Peyer's patch (tissue), 4 donors: ENCODE measurements at regions not wholly inside any gene's neighbourhood (a gene's known extent, or its start where the extent isn't known, plus 50 kb on each side); places are given as distances from the start of the nearest gene placed in this dataset.
"Not testable (repeated sequence)": the region's sequence is repeated elsewhere in the genome, so short reads cannot be mapped to it uniquely, and the experiment has no call there.

Experiments
- DNase-seq, 3 donors: peaks; one replicate each; pipeline ENCODE4 v3.0.0-alpha.2; 2017 to 2019
- H3K27ac ChIP-seq, 4 donors: fragments of 200-600 bp; sonication (generic); one replicate each; pipeline ENCODE4 v1.5.1; 2016 to 2019
- H3K27me3 ChIP-seq, 2 donors: fragments of 200-600 bp; sonication (generic); one replicate each; pipeline ENCODE4 v1.5.1; 2019
- H3K36me3 ChIP-seq, 3 donors: fragments of 200-600 bp; sonication (generic); one replicate each; pipeline ENCODE4 v1.5.1; 2016 to 2019
- H3K4me1 ChIP-seq, 4 donors: fragments of 200-600 bp; sonication (generic); one replicate each; pipeline ENCODE4 v1.5.1; 2016 to 2019
- H3K4me3 ChIP-seq, 4 donors: fragments of 200-600 bp; sonication (generic); 1 replicate in 3 of 4; 2 replicates in 1 of 4; pipeline ENCODE4 v1.5.1; 2016 to 2019; ENCODE audit warnings: mild to moderate bottlenecking in 1 of 4
- H3K9me3 ChIP-seq, 4 donors: fragments of 200-600 bp; sonication (generic); one replicate each; pipeline ENCODE4 v1.5.1; 2016 to 2019; ENCODE audit warnings: mild to moderate bottlenecking in 1 of 4

DNA sequence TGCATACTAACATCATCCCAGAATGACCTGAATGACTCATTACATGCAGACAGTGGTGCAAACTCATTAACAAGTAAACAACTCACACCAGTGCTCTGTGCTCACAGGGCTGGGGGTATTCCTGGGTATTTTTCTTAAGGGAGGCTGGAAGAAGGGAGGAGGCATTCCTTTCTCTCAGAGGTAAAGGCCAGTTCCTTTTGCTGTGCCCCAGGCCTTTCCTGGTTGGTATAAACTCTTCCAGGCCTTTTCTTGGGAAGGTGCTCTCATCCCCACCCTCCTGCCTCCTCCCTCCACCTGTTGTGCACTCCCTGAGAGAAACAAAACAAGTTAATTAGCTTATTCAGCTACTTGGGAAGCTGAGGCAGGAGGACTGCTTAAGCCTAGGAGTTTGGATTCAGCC, 4779.2 kb upstream of the OR11H1 start:
- not testable (repeated sequence) for H3K27me3 ChIP-seq, DNase-seq, H3K9me3 ChIP-seq, H3K4me3 ChIP-seq, H3K36me3 ChIP-seq, H3K27ac ChIP-seq, H3K4me1 ChIP-seq

DNA sequence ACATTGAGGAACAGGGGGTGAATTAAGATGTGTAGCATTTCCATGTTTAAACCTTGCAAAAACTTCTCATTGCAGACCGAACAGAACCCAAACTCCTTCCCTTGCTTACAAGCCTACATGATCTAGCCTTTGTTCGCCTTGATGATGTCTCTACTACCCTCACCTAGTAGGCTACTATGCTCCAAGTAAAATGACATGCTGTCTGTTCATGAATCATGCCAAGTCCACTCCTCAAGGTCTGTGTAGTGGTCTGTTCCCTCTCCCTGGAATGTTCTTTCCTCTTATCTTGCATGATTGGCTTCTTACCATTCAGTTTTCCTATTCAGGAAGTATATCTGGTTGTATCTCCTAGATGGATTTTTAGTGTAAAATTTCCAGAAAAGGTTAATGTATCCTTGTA, 4778.6 kb upstream of the OR11H1 start:
- H3K27me3 ChIP-seq, DNase-seq, H3K4me3 ChIP-seq, H3K27ac ChIP-seq, H3K9me3 ChIP-seq, H3K36me3 ChIP-seq, H3K4me1 ChIP-seq: not testable (repeated sequence)

GRCh38 chr22:10753566-10753965, 4774.4 kb upstream of the OR11H1 start:
- peaks cover 0 to 12% (median 0%) of the 10 kb centered on the region in 4 donors for H3K9me3 ChIP-seq
- not testable (repeated sequence) for H3K36me3 ChIP-seq, H3K4me3 ChIP-seq, DNase-seq, H3K27me3 ChIP-seq, H3K27ac ChIP-seq, H3K4me1 ChIP-seq

- not testable (repeated sequence) for H3K9me3 ChIP-seq, H3K4me1 ChIP-seq, H3K36me3 ChIP-seq, H3K27ac ChIP-seq, H3K4me3 ChIP-seq, DNase-seq, H3K27me3 ChIP-seq
Observed at GRCh38 chr22:10755350-10755749, 4772.6 kb upstream of the OR11H1 start.

- not testable (repeated sequence) for DNase-seq, H3K27ac ChIP-seq, H3K9me3 ChIP-seq, H3K27me3 ChIP-seq, H3K4me1 ChIP-seq, H3K4me3 ChIP-seq, H3K36me3 ChIP-seq
Observed at GRCh38 chr22:10760418-10760817, 4767.6 kb upstream of the OR11H1 start.

DNA sequence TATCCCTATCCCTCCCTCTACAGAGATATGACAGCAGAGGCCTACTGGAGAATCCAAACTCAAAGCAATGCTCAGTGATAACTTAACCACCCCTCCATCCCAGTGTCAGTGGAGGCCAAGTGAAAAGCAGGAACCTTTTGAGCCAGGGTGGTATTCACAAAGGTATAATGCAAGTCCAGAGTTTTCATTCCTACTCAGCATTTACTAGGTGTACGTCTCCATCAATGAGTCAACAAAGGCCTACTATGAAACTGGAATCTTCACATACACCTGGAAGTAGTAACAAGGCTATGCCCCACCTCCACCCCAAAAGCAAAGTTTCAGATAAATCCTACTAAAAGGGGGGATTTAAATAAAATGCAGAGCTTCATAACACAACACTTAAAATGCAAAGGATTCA, 4761.7 kb upstream of the OR11H1 start:
- H3K27ac ChIP-seq, H3K4me3 ChIP-seq, H3K27me3 ChIP-seq, H3K4me1 ChIP-seq, H3K9me3 ChIP-seq, H3K36me3 ChIP-seq, DNase-seq: not testable (repeated sequence)

DNA sequence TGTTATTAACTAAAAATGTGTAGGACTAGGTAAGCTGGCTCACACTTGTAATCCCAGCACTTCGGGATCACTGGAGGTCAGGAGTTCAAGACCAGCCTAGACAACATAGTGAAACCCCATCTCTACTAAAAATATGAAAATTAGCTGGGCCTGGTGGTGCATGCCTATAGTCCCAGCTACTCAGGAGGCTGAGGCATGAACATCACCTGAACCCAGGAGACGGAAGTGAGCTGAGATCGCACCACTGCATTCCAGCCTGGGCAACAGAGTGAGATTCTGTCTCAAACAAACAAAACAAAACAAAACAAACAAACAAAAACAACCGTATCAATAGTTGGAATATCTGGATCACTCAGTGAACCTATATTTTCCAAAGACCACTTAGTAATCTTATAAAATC, 4759.1 kb upstream of the OR11H1 start:
- not testable (repeated sequence) for H3K4me1 ChIP-seq, DNase-seq, H3K36me3 ChIP-seq, H3K9me3 ChIP-seq, H3K27me3 ChIP-seq, H3K27ac ChIP-seq, H3K4me3 ChIP-seq

- H3K27ac ChIP-seq, H3K4me3 ChIP-seq, DNase-seq, H3K9me3 ChIP-seq, H3K27me3 ChIP-seq, H3K36me3 ChIP-seq, H3K4me1 ChIP-seq: not testable (repeated sequence)
Observed at GRCh38 chr22:10771744-10772143, 4756.2 kb upstream of the OR11H1 start.

DNA sequence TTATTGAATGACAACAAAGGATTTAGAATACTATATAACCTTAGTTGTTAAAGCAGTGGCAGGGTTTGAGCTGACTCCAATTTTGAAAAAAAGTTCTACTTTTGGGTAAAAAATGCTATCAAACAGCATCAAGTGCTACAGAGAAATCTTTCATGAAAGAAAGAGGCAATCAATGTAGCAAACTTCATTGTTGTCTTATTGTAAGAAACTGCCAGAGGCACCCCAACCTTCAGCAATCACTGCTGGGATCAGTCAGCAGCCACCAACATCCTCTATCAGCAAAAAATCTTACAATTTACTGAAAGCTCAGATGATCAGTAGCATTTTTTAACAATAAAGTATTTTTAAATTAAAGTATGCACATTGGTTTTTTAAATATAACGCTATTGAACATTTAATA, 4754.7 kb upstream of the OR11H1 start:
- not testable (repeated sequence) for H3K27me3 ChIP-seq, H3K27ac ChIP-seq, H3K4me1 ChIP-seq, H3K36me3 ChIP-seq, DNase-seq, H3K4me3 ChIP-seq, H3K9me3 ChIP-seq

GRCh38 chr22:10775601-10776357, 4752.2 kb upstream of the OR11H1 start:
- not testable (repeated sequence) for H3K36me3 ChIP-seq, H3K27ac ChIP-seq, H3K4me1 ChIP-seq, H3K4me3 ChIP-seq, DNase-seq, H3K27me3 ChIP-seq, H3K9me3 ChIP-seq

GRCh38 chr22:10776358-10776729, 4751.6 kb upstream of the OR11H1 start:
- not testable (repeated sequence) for H3K9me3 ChIP-seq, DNase-seq, H3K27ac ChIP-seq, H3K4me3 ChIP-seq, H3K4me1 ChIP-seq, H3K36me3 ChIP-seq, H3K27me3 ChIP-seq

DNA sequence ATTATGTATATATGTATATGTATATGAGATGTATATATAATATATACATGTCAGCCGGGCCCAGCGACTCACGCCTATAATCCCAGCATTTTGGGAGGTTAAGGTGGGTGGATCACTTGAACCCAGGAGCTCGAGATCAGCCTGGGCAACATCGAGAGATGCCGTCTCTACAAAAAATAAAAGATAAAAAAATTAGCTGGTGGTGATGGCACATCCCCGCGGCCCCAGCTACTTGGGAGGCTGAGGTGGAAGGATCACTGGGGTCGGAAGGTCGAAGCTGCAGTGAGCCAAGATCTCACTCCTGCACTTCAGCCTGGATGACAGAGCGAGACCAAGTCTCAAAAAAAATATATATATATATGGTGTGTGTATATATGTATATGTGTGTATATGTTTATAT, 4750.3 kb upstream of the OR11H1 start:
- H3K9me3 ChIP-seq, H3K36me3 ChIP-seq, DNase-seq, H3K27me3 ChIP-seq, H3K4me3 ChIP-seq, H3K27ac ChIP-seq, H3K4me1 ChIP-seq: not testable (repeated sequence)
